HCT116 (cell line): ENCODE measurements at regions not wholly inside any gene's neighbourhood (a gene's known extent, or its start where the extent isn't known, plus 50 kb on each side); places are given as distances from the start of the nearest gene placed in this dataset.

Source experiments
- ATAC-seq: fragments of 200-7000 bp; cut with Tn5 transposase; 2 replicates; pipeline ENCODE4 v1.9.1; 2020; ENCODE audit warnings: mild to moderate bottlenecking, moderate library complexity
- BruUV-seq: library from RNA; stranded (reverse); fragments of 400-500 nt; replicated peaks from 2 replicates; lab custom pipeline; 2021; lab: Mats Ljungman, UMichigan
- CTCF ChIA-PET: fragments of 300-600 bp; sonication (Branson Sonifier 250); formaldehyde crosslinking; loops from one replicate; lab custom pipeline; 2021; ENCODE audit warnings: antibody characterized with exemption; lab: Charles Lee
- POLR2A ChIA-PET: fragments of 300-600, 350-600 bp; sonication (Branson Sonifier 250); formaldehyde crosslinking; loops from one replicate; lab custom pipeline; 2021; ENCODE audit warnings: antibody characterized with exemption; lab: Charles Lee
- RAD21 ChIA-PET, 2 experiments: fragments of 300-600 bp; sonication (Branson Sonifier 250); formaldehyde crosslinking; loops; one replicate each; lab custom pipeline; 2023; ENCODE audit warnings: low total read pairs in 2 of 2; ENCODE audit not compliant: uncharacterized antibody in 2 of 2, unreplicated experiment in 2 of 2, low non-redundant PET in 1 of 2; lab: Charles Lee
- DNase-seq: peaks from one replicate; pipeline ENCODE4 v3.0.0-alpha.2; 2010; ENCODE audit warnings: low read depth, low spot score
- H2AFZ ChIP-seq: fragments of 200-600 bp; shearing (Covaris generic), sonication (generic); 2 replicates; pipeline ENCODE4 v1.6.1; 2017; ENCODE audit warnings: low read depth, mixed run types, mixed read lengths, antibody characterized with exemption, low read length; ENCODE audit not compliant: poor library complexity, severe bottlenecking
- H3K27ac ChIP-seq: 2 replicates; pipeline ENCODE4 v1.5.1; 2012; ENCODE audit warnings: low read depth, low read length
- H3K27me3 ChIP-seq: fragments of 200-600 bp; sonication (generic); 2 replicates; pipeline ENCODE4 v1.6.1; 2016; ENCODE audit warnings: mixed run types, low read length, mixed read lengths; ENCODE audit not compliant: insufficient read depth
- H3K36me3 ChIP-seq, 2 experiments: fragments of 200-500 bp in 1 of 2; fragments of 200-600 bp in 1 of 2; sonication (Bioruptor generic) in 1 of 2; sonication (generic) in 1 of 2; 2 replicates each; pipeline versions ENCODE4 v1.5.1 to v1.6.1; 2014 to 2016; ENCODE audit warnings: low read length in 2 of 2, inconsistent platforms in 1 of 2, mixed read lengths in 1 of 2, mixed run types in 1 of 2; ENCODE audit not compliant: insufficient read depth in 2 of 2, control insufficient read depth in 1 of 2
- H3K4me1 ChIP-seq, 2 experiments: fragments of 200-600 bp in 1 of 2; sonication (generic) in 1 of 2; 2 replicates each; pipeline versions ENCODE4 v1.5.1 to v1.6.1; 2012 to 2017; ENCODE audit warnings: low read length in 2 of 2, inconsistent platforms in 1 of 2, mild to moderate bottlenecking in 1 of 2, mixed read lengths in 1 of 2, mixed run types in 1 of 2, moderate library complexity in 1 of 2; ENCODE audit not compliant: insufficient read depth in 2 of 2, control insufficient read depth in 1 of 2
- H3K4me2 ChIP-seq: fragments of 200-600 bp; sonication (generic); 2 replicates; pipeline ENCODE4 v1.6.1; 2017; ENCODE audit warnings: mixed run types, low read length, mixed read lengths
- H3K4me3 ChIP-seq, 2 experiments: fragments of 200-600 bp in 1 of 2; sonication (generic) in 1 of 2; replicated peaks in 1 of 2; 2 replicates each; pipeline ENCODE4 v1.5.1; 2011 to 2016; ENCODE audit warnings: low read length in 2 of 2, control low read depth in 1 of 2, low read depth in 1 of 2, mild to moderate bottlenecking in 1 of 2, mixed read lengths in 1 of 2, mixed run types in 1 of 2
- H3K79me2 ChIP-seq: fragments of 200-600 bp; sonication (generic); 2 replicates; pipeline ENCODE4 v1.6.1; 2017; ENCODE audit warnings: mild to moderate bottlenecking, mixed run types, low read length, moderate library complexity, mixed read lengths; ENCODE audit not compliant: insufficient read depth
- H3K9ac ChIP-seq: fragments of 200-600 bp; sonication (generic); 2 replicates; pipeline ENCODE4 v1.6.1; 2016; ENCODE audit warnings: low read length, mixed read lengths
- H3K9me2 ChIP-seq: fragments of 200-600 bp; sonication (generic), shearing (Covaris generic); 2 replicates; pipeline ENCODE4 v1.6.1; 2017; ENCODE audit warnings: mixed run types, mild to moderate bottlenecking, moderate library complexity; ENCODE audit not compliant: insufficient read depth
- H3K9me3 ChIP-seq, 2 experiments: fragments of 200-500 bp in 1 of 2; fragments of 200-600 bp in 1 of 2; sonication (Bioruptor generic) in 1 of 2; sonication (generic) in 1 of 2; 2 replicates each; pipeline ENCODE4 v1.6.1; 2014 to 2017; ENCODE audit warnings: low read length in 2 of 2, mixed read lengths in 2 of 2, inconsistent platforms in 1 of 2, low read depth in 1 of 2, mild to moderate bottlenecking in 1 of 2, mixed run types in 1 of 2, moderate library complexity in 1 of 2; ENCODE audit not compliant: control insufficient read depth in 1 of 2, insufficient read depth in 1 of 2
- H4K20me1 ChIP-seq: fragments of 200-600 bp; sonication (generic), shearing (Covaris generic); 2 replicates; pipeline ENCODE4 v1.6.1; 2017; ENCODE audit warnings: mixed run types, mild to moderate bottlenecking, moderate library complexity; ENCODE audit not compliant: insufficient read depth
- CBX3 ChIP-seq: IDR thresholded peaks from 2 replicates; pipeline ENCODE4 v1.6.1; 2012; ENCODE audit warnings: low read depth
- CEBPB ChIP-seq: IDR thresholded peaks from 2 replicates; pipeline ENCODE4 v1.6.1; 2012; ENCODE audit warnings: low read depth
- CTCF ChIP-seq, 3 experiments: fragments of 200-600 bp in 1 of 3; sonication (generic) in 1 of 3; IDR thresholded peaks in 2 of 3; conservative IDR thresholded peaks in 1 of 3; 2 replicates each; pipeline ENCODE4 v1.5.1; 2012 to 2017; ENCODE audit warnings: low read depth in 2 of 3, low read length in 2 of 3, antibody characterized with exemption in 1 of 3, borderline replicate concordance in 1 of 3, control low read depth in 1 of 3, mild to moderate bottlenecking in 1 of 3, mixed read lengths in 1 of 3, mixed run types in 1 of 3, moderate library complexity in 1 of 3; ENCODE audit not compliant: insufficient read depth in 1 of 3
- EGR1 ChIP-seq: IDR thresholded peaks from 2 replicates; pipeline ENCODE4 v1.6.1; 2012; ENCODE audit warnings: low read depth
- ELF1 ChIP-seq: IDR thresholded peaks from 2 replicates; pipeline ENCODE4 v1.6.1; 2012; ENCODE audit warnings: low read depth, borderline replicate concordance
- EZH2 ChIP-seq: fragments of 200-600 bp; sonication (generic); IDR thresholded peaks from 2 replicates; pipeline ENCODE4 v1.6.1; 2017; ENCODE audit warnings: antibody characterized with exemption, mixed run types
- JUND ChIP-seq: IDR thresholded peaks from 2 replicates; pipeline ENCODE4 v1.6.1; 2012
- POLR2A ChIP-seq: IDR thresholded peaks from 2 replicates; pipeline ENCODE4 v1.7.0; 2011; ENCODE audit warnings: borderline replicate concordance; ENCODE audit not compliant: insufficient read depth, insufficient read length; ENCODE audit errors: extremely low read depth
- POLR2AphosphoS5 ChIP-seq: IDR thresholded peaks from 2 replicates; pipeline ENCODE4 v1.6.1; 2011; ENCODE audit warnings: mild to moderate bottlenecking, low read depth, low read length, moderate library complexity
- RAD21 ChIP-seq: IDR thresholded peaks from 2 replicates; pipeline ENCODE4 v1.6.1; 2012; ENCODE audit warnings: low read depth, mild to moderate bottlenecking
- REST ChIP-seq: IDR thresholded peaks from 2 replicates; pipeline ENCODE4 v1.6.1; 2012; ENCODE audit warnings: low read depth
- SIN3A ChIP-seq: IDR thresholded peaks from 2 replicates; pipeline ENCODE4 v1.6.1; 2012; ENCODE audit warnings: low read depth
- SP1 ChIP-seq: IDR thresholded peaks from 2 replicates; pipeline ENCODE4 v1.6.1; 2012; ENCODE audit warnings: low read depth
- SRF ChIP-seq: IDR thresholded peaks from 2 replicates; pipeline ENCODE4 v1.6.1; 2012; ENCODE audit warnings: low read depth
- TCF7L2 ChIP-seq: IDR thresholded peaks from 2 replicates; pipeline ENCODE4 v1.7.0; 2011; ENCODE audit warnings: borderline replicate concordance, inconsistent platforms; ENCODE audit not compliant: insufficient read depth, insufficient read length; ENCODE audit errors: extremely low read depth
- ZFX ChIP-seq: fragments of 450-650 bp; IDR thresholded peaks from 2 replicates; pipeline ENCODE4 v1.6.1; 2017
- ZNF274 ChIP-seq: fragments of 200-500 bp; sonication (Bioruptor generic); IDR thresholded peaks from 2 replicates; pipeline ENCODE4 v1.6.1; 2014; ENCODE audit warnings: mild to moderate bottlenecking, low read depth, low read length, inconsistent platforms
- intact Hi-C: fragments of 100-400 bp; cut with micrococcal nuclease; formaldehyde crosslinking; loops from 2 replicates; pipeline ENCODE4 v1.10.0; 2022

- Histone ChIP-seq H3K9me3 (no peaks in the 10 kb centered on the region; a peak in 2 of 4 replicates), H4K20me1 (no peaks in the 10 kb centered on the region), H3K9ac (no peak overlapping the region), H3K79me2 (no peaks in the 10 kb centered on the region), H3K4me1 (no peaks in the 10 kb centered on the region), H3K27me3 (no peaks in the 10 kb centered on the region), H3K9me2 (no peaks in the 10 kb centered on the region), H3K4me3 (no peak overlapping the region), H3K36me3 (no peaks in the 10 kb centered on the region)
- ATAC-seq: no peak
- CTCF ChIA-PET: no interaction called here
- BruUV-seq: no TSS peak
- no peak for DNase-seq
- no peak for TF ChIP-seq ZNF274
- no peak for TF ChIP-seq EGR1
- no peak for TF ChIP-seq POLR2A
- TF ChIP-seq EZH2: no peak
- TF ChIP-seq SP1: no peak
- no peak for TF ChIP-seq REST
- no peak for TF ChIP-seq JUND
- TF ChIP-seq, all 23 proteins: peak for 0
- RAD21 ChIA-PET: no interaction called here
- Histone ChIP-seq H3K4me2 (no peak overlapping the region), H2AFZ (no peak overlapping the region), H3K27ac (no peak overlapping the region)
- intact Hi-C loops: no loop called here
- POLR2A ChIA-PET: no interaction called here
Measured at GRCh38 chr3:26245236-26245635, 377.3 kb upstream of the LRRC3B start.

- Histone ChIP-seq H2AFZ (no peak overlapping the region), H3K27ac (no peak overlapping the region), H3K27me3 (no peaks in the 10 kb centered on the region), H4K20me1 (no peaks in the 10 kb centered on the region), H3K4me1 (no peaks in the 10 kb centered on the region), H3K9me3 (no peaks in the 10 kb centered on the region; a peak in 2 of 4 replicates), H3K4me2 (no peak overlapping the region), H3K36me3 (no peaks in the 10 kb centered on the region), H3K9ac (no peak overlapping the region), H3K79me2 (no peaks in the 10 kb centered on the region), H3K4me3 (no peak overlapping the region), H3K9me2 (no peaks in the 10 kb centered on the region)
- no peak for ATAC-seq
- ChIA-PET POLR2A (no interaction called here), RAD21 (no interaction called here), CTCF (no interaction called here)
- intact Hi-C loops: no loop called here
- no peak for DNase-seq
- TF ChIP-seq SIN3A (no peak), JUND (no peak), CBX3 (no peak), CEBPB (no peak), TCF7L2 (no peak), ELF1 (no peak), CTCF (IDR thresholded peaks at IDR 0.05 in 2 of 3, conservative IDR thresholded peaks at IDR 0.05 in 1 of 3; ENCODE audit: borderline replicate concordance in 1 of 3, insufficient read depth in 1 of 3, low read depth in 2 of 3, low read length in 2 of 3) (no peak), POLR2AphosphoS5 (no peak), ZFX (no peak), SRF (no peak), RAD21 (no peak)
- no TSS peak for BruUV-seq
Measured at GRCh38 chr3:26246901-26247300, 375.7 kb upstream of the LRRC3B start.
